ENCODE measurements at regions not wholly inside any gene's neighbourhood (a gene's known extent, or its start where the extent isn't known, plus 50 kb on each side); places are given as distances from the start of the nearest gene placed in this dataset.
A peak's percentile ranks its signal among the peaks of the same experiment; 100 is the strongest.
"Not testable (repeated sequence)": the region's sequence is repeated elsewhere in the genome, so short reads cannot be mapped to it uniquely, and the experiment has no call there.

- intact Hi-C loops (cut with DNase I, micrococcal nuclease): no loop called here
- TF ChIP-seq CTCF (IDR thresholded peaks at IDR 0.05): no peak
- no peak for ATAC-seq
- DNase-seq: no peak
- Histone ChIP-seq H3K9me3 (no peaks in the 10 kb centered on the region), H3K4me1 (ENCODE audit: low read depth) (no peaks in the 10 kb centered on the region), H3K36me3 (ENCODE audit: low read depth) (no peaks in the 10 kb centered on the region), H3K4me3 (no peak overlapping the region)
Observed at GRCh38 chr15:98083203-98083910, 122.9 kb downstream of the ARRDC4 start.

- Histone ChIP-seq H3K36me3 (ENCODE audit: low read depth) (no peaks in the 10 kb centered on the region), H3K9me3 (no peaks in the 10 kb centered on the region), H3K4me1 (ENCODE audit: low read depth) (no peaks in the 10 kb centered on the region), H3K4me3 (no peak overlapping the region)
- TF ChIP-seq CTCF (IDR thresholded peaks at IDR 0.05): no peak
- peak in 1 of 3 donors; percentile 72 for DNase-seq
- intact Hi-C loops (cut with DNase I, micrococcal nuclease): loop anchor here (2.0 to 5.0 kb wide), 2 partner anchors 178 to 180 kb away; no protein-coding TSS in a partner anchor
- ATAC-seq: peak; percentile 47
Observed at GRCh38 chr15:98085003-98085639, 124.6 kb downstream of the ARRDC4 start.

- not testable (repeated sequence) for DNase-seq; H3K9me3 ChIP-seq; H3K4me3 ChIP-seq; H3K36me3 ChIP-seq (ENCODE audit: low read depth); H3K4me1 ChIP-seq (ENCODE audit: low read depth)
- intact Hi-C loops (cut with DNase I, micrococcal nuclease): loop anchor here in 1 of 2 donors (5.0 kb wide), 1 partner anchor 181 kb away; no protein-coding TSS in a partner anchor
- peak; percentile 91 for ATAC-seq
Observed at GRCh38 chr15:98088307-98088945, 127.9 kb downstream of the ARRDC4 start.

- not testable (repeated sequence) for DNase-seq; H3K4me3 ChIP-seq; H3K9me3 ChIP-seq; H3K36me3 ChIP-seq (ENCODE audit: low read depth); H3K4me1 ChIP-seq (ENCODE audit: low read depth); ATAC-seq
- intact Hi-C loops (cut with DNase I, micrococcal nuclease): loop anchor here in 1 of 2 donors (5.0 kb wide), 1 partner anchor 182 kb away; no protein-coding TSS in a partner anchor
Observed at GRCh38 chr15:98089352-98089751, 128.8 kb downstream of the ARRDC4 start.

GRCh38 chr15:98097986-98098385, 137.5 kb downstream of the ARRDC4 start:
- H3K4me1 ChIP-seq (ENCODE audit: low read depth); H3K9me3 ChIP-seq; ATAC-seq; H3K4me3 ChIP-seq; intact Hi-C loops (cut with DNase I, micrococcal nuclease); H3K36me3 ChIP-seq (ENCODE audit: low read depth); DNase-seq: not testable (repeated sequence)

GRCh38 chr15:98100606-98101005, 140.1 kb downstream of the ARRDC4 start:
- H3K4me3 ChIP-seq; H3K36me3 ChIP-seq (ENCODE audit: low read depth); H3K4me1 ChIP-seq (ENCODE audit: low read depth); H3K9me3 ChIP-seq; intact Hi-C loops (cut with DNase I, micrococcal nuclease); DNase-seq; ATAC-seq: not testable (repeated sequence)

- Histone ChIP-seq H3K36me3 (ENCODE audit: low read depth) (no peaks in the 10 kb centered on the region), H3K4me1 (ENCODE audit: low read depth) (no peaks in the 10 kb centered on the region), H3K9me3 (no peaks in the 10 kb centered on the region), H3K4me3 (no peak overlapping the region)
- ATAC-seq (no peak), DNase-seq (no peak)
- intact Hi-C loops (cut with DNase I, micrococcal nuclease): no loop called here
- no peak for TF ChIP-seq CTCF (IDR thresholded peaks at IDR 0.05)
Observed at GRCh38 chr15:98103570-98103969, 143.1 kb downstream of the ARRDC4 start.

- H3K9me3 ChIP-seq; intact Hi-C loops (cut with DNase I, micrococcal nuclease); DNase-seq; ATAC-seq; H3K4me3 ChIP-seq; H3K36me3 ChIP-seq (ENCODE audit: low read depth); H3K4me1 ChIP-seq (ENCODE audit: low read depth): not testable (repeated sequence)
Observed at GRCh38 chr15:98104386-98105151, 144.1 kb downstream of the ARRDC4 start.

- ATAC-seq; intact Hi-C loops (cut with DNase I, micrococcal nuclease); DNase-seq; H3K4me1 ChIP-seq (ENCODE audit: low read depth); H3K9me3 ChIP-seq; H3K4me3 ChIP-seq; H3K36me3 ChIP-seq (ENCODE audit: low read depth): not testable (repeated sequence)
Observed at GRCh38 chr15:98106615-98107194, 146.2 kb downstream of the ARRDC4 start.
